ENCODE measurements at regions not wholly inside any gene's neighbourhood (a gene's known extent, or its start where the extent isn't known, plus 50 kb on each side); places are given as distances from the start of the nearest gene placed in this dataset.

DNA sequence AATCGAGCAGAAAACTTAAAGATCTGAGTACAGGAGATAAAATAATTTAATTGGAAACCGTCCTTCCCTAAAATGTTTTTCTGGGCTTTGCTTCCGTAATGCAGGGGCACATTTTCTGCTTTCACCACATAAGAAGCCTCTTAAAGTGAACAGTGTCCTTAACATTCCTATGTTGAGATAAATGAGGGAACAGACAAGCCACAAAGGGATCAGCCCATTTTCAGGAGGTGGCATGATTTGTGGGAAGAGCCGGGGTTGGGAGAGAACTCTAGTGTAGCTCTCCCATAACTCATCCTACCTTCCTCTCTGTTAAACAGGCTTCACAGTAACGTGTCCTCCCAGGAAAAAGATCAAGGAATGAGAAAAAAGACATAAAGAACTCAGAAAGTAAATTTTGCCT lies 56.9 kb upstream of the ACVR1C start:
- peak; percentile 28 for DNase-seq

DNA sequence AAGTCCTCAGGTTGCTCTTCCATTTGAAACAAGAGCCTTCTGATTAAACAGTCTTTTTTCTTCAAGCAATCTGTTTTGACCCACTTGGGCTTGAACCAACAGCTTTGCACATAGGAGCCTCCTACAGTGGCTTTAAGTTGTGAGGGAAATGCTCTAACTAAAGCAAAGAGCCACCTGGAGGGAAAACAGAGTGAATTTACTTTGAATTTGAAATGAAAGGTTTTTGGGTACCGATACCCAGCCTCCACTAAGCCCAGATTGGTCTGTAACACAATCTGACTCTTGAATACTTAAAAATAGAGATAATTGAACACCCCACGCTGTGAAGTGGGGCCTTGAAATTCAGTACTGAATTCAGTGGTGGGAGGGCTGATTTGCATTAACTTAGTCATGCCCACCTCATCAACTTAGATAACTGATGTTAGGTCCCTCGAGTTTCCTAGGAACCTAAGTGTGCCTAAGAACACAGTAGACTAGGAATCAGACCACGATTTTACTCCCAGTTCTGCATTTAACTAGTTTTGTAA lies 56.3 kb upstream of the ACVR1C start:
- DNase-seq = no peak
